Activated CD4-positive, alpha-beta memory T cell treated with anti-CD3 and anti-CD28 coated beads for 36 hours (primary cell): ENCODE measurements at regions not wholly inside any gene's neighbourhood (a gene's known extent, or its start where the extent isn't known, plus 50 kb on each side); places are given as distances from the start of the nearest gene placed in this dataset.

Experiments
- CTCF ChIA-PET: fragments of 350-600 bp; sonication (Branson Sonifier 250); formaldehyde crosslinking; loops from one replicate; lab custom pipeline; 2021; ENCODE audit warnings: antibody characterized with exemption, inconsistent platforms; lab: Charles Lee
- POLR2A ChIA-PET: fragments of 350-600 bp; sonication (Branson Sonifier 250); formaldehyde crosslinking; loops from one replicate; lab custom pipeline; 2021; ENCODE audit warnings: antibody characterized with exemption; lab: Charles Lee
- DNase-seq: peaks from one replicate; pipeline ENCODE4 v3.0.0-alpha.2; 2020
- H3K27ac Mint-ChIP-seq: one replicate; pipeline ENCODE4 v1.8.0; 2021; ENCODE audit warnings: mixed read lengths
- H3K27me3 Mint-ChIP-seq: one replicate; pipeline ENCODE4 v1.8.0; 2021; ENCODE audit warnings: mixed read lengths
- H3K36me3 Mint-ChIP-seq: one replicate; pipeline ENCODE4 v1.8.0; 2021; ENCODE audit warnings: mixed read lengths
- H3K4me1 Mint-ChIP-seq: one replicate; pipeline ENCODE4 v1.8.0; 2021; ENCODE audit warnings: low read depth, mixed read lengths
- H3K4me3 Mint-ChIP-seq: one replicate; pipeline ENCODE4 v1.8.0; 2021; ENCODE audit warnings: mild to moderate bottlenecking, mixed read lengths
- H3K9me3 Mint-ChIP-seq: one replicate; pipeline ENCODE4 v1.8.0; 2021; ENCODE audit warnings: mixed read lengths
- intact Hi-C: fragments of 100-400 bp; cut with micrococcal nuclease; formaldehyde crosslinking; loops from one replicate; pipeline ENCODE4 v1.15.1; 2023

GRCh38 chr12:28811457-28811856, 337.6 kb upstream of the FAR2 start:
- H3K9me3 Mint-ChIP-seq, result no peaks in the 10 kb centered on the region
- H3K36me3 Mint-ChIP-seq, result no peaks in the 10 kb centered on the region
- POLR2A ChIA-PET, result no interaction called here
- H3K27me3 Mint-ChIP-seq, result peaks cover 3% of the 10 kb centered on the region
- H3K27ac Mint-ChIP-seq, result no peak overlapping the region
- H3K4me1 Mint-ChIP-seq, result no peaks in the 10 kb centered on the region
- DNase-seq, result no peak
- CTCF ChIA-PET, result no interaction called here
- H3K4me3 Mint-ChIP-seq, result no peak overlapping the region
- intact Hi-C loops, result no loop called here

- POLR2A ChIA-PET, result no interaction called here
- intact Hi-C loops, result no loop called here
- Mint-ChIP-seq H3K4me1 (no peaks in the 10 kb centered on the region), H3K36me3 (no peaks in the 10 kb centered on the region), H3K27me3 (no peaks in the 10 kb centered on the region), H3K27ac (no peak overlapping the region), H3K4me3 (no peak overlapping the region), H3K9me3 (no peaks in the 10 kb centered on the region)
- CTCF ChIA-PET, result no interaction called here
- DNase-seq, result no peak
Observed at GRCh38 chr12:28814246-28814645, 334.8 kb upstream of the FAR2 start.

- intact Hi-C loops, result no loop called here
- Mint-ChIP-seq H3K27me3 (no peaks in the 10 kb centered on the region), H3K9me3 (no peaks in the 10 kb centered on the region), H3K4me1 (no peaks in the 10 kb centered on the region), H3K27ac (no peak overlapping the region), H3K36me3 (no peaks in the 10 kb centered on the region), H3K4me3 (no peak overlapping the region)
- ChIA-PET CTCF (no interaction called here), POLR2A (no interaction called here)
- no peak for DNase-seq
Observed at GRCh38 chr12:28817524-28817923, 331.6 kb upstream of the FAR2 start.

- H3K9me3 Mint-ChIP-seq, result no peaks in the 10 kb centered on the region
- H3K4me1 Mint-ChIP-seq, result no peaks in the 10 kb centered on the region
- no peaks in the 10 kb centered on the region for H3K27me3 Mint-ChIP-seq
- H3K4me3 Mint-ChIP-seq, result no peak overlapping the region
- H3K36me3 Mint-ChIP-seq, result no peaks in the 10 kb centered on the region
- ChIA-PET CTCF (no interaction called here), POLR2A (no interaction called here)
- intact Hi-C loops, result no loop called here
- no peak for DNase-seq
- no peak overlapping the region for H3K27ac Mint-ChIP-seq
Observed at GRCh38 chr12:28824193-28824846, 324.8 kb upstream of the FAR2 start.

GRCh38 chr12:28824849-28825248, 324.2 kb upstream of the FAR2 start:
- H3K27ac Mint-ChIP-seq, result no peak overlapping the region

GRCh38 chr12:28826766-28827165, 322.3 kb upstream of the FAR2 start:
- ChIA-PET POLR2A (no interaction called here), CTCF (no interaction called here)
- no peaks in the 10 kb centered on the region for H3K4me1 Mint-ChIP-seq
- H3K27me3 Mint-ChIP-seq, result no peaks in the 10 kb centered on the region
- no peak for DNase-seq
- no peak overlapping the region for H3K27ac Mint-ChIP-seq
- no peaks in the 10 kb centered on the region for H3K36me3 Mint-ChIP-seq
- intact Hi-C loops, result no loop called here
- no peaks in the 10 kb centered on the region for H3K9me3 Mint-ChIP-seq
- H3K4me3 Mint-ChIP-seq, result no peak overlapping the region

More at GRCh38 chr12:28824849-28825248, 324.2 kb upstream of the FAR2 start:
- ChIA-PET POLR2A (no interaction called here), CTCF (no interaction called here)
- DNase-seq, result no peak
- intact Hi-C loops, result no loop called here
- H3K4me1 Mint-ChIP-seq, result no peaks in the 10 kb centered on the region
- H3K9me3 Mint-ChIP-seq, result no peaks in the 10 kb centered on the region
- no peaks in the 10 kb centered on the region for H3K27me3 Mint-ChIP-seq
- H3K4me3 Mint-ChIP-seq, result no peak overlapping the region
- no peaks in the 10 kb centered on the region for H3K36me3 Mint-ChIP-seq

GRCh38 chr12:28827861-28828260, 321.2 kb upstream of the FAR2 start:
- Mint-ChIP-seq H3K4me1 (no peaks in the 10 kb centered on the region), H3K4me3 (no peak overlapping the region), H3K27me3 (no peaks in the 10 kb centered on the region), H3K27ac (no peak overlapping the region), H3K9me3 (peaks cover 2% of the 10 kb centered on the region), H3K36me3 (no peaks in the 10 kb centered on the region)
- DNase-seq, result no peak
- intact Hi-C loops, result no loop called here
- ChIA-PET CTCF (interaction anchor here (0.7 kb wide), 1 partner anchor 107 kb away, joined by 3 read pairs; no protein-coding TSS in a partner anchor), POLR2A (no interaction called here)

- no peaks in the 10 kb centered on the region for H3K27me3 Mint-ChIP-seq
- POLR2A ChIA-PET, result no interaction called here
- H3K4me1 Mint-ChIP-seq, result no peaks in the 10 kb centered on the region
- H3K9me3 Mint-ChIP-seq, result peaks cover 5% of the 10 kb centered on the region
- intact Hi-C loops, result no loop called here
- H3K4me3 Mint-ChIP-seq, result no peak overlapping the region
- H3K36me3 Mint-ChIP-seq, result no peaks in the 10 kb centered on the region
- no peak overlapping the region for H3K27ac Mint-ChIP-seq
- CTCF ChIA-PET, result no interaction called here
- no peak for DNase-seq
Observed at GRCh38 chr12:28828318-28828717, 320.8 kb upstream of the FAR2 start.

- no peak for DNase-seq
- Mint-ChIP-seq H3K4me3 (no peak overlapping the region), H3K9me3 (peaks cover 16% of the 10 kb centered on the region), H3K27ac (no peak overlapping the region), H3K27me3 (no peaks in the 10 kb centered on the region), H3K36me3 (no peaks in the 10 kb centered on the region), H3K4me1 (no peaks in the 10 kb centered on the region)
- intact Hi-C loops, result no loop called here
- ChIA-PET CTCF (no interaction called here), POLR2A (no interaction called here)
Observed at GRCh38 chr12:28830491-28830890, 318.6 kb upstream of the FAR2 start.

GRCh38 chr12:28844718-28845117, 304.4 kb upstream of the FAR2 start:
- Mint-ChIP-seq H3K4me1 (no peaks in the 10 kb centered on the region), H3K4me3 (no peak overlapping the region), H3K27ac (no peak overlapping the region), H3K36me3 (no peaks in the 10 kb centered on the region), H3K9me3 (no peaks in the 10 kb centered on the region), H3K27me3 (no peaks in the 10 kb centered on the region)
- DNase-seq, result no peak
- intact Hi-C loops, result no loop called here
- ChIA-PET CTCF (no interaction called here), POLR2A (no interaction called here)

- ChIA-PET POLR2A (no interaction called here), CTCF (no interaction called here)
- no peak for DNase-seq
- no peaks in the 10 kb centered on the region for H3K9me3 Mint-ChIP-seq
- no peaks in the 10 kb centered on the region for H3K27me3 Mint-ChIP-seq
- no peaks in the 10 kb centered on the region for H3K36me3 Mint-ChIP-seq
- H3K27ac Mint-ChIP-seq, result no peak overlapping the region
- intact Hi-C loops, result no loop called here
- no peak overlapping the region for H3K4me3 Mint-ChIP-seq
- H3K4me1 Mint-ChIP-seq, result no peaks in the 10 kb centered on the region
Observed at GRCh38 chr12:28851781-28852180, 297.3 kb upstream of the FAR2 start.

- Mint-ChIP-seq H3K4me1 (no peaks in the 10 kb centered on the region), H3K36me3 (no peaks in the 10 kb centered on the region), H3K4me3 (no peak overlapping the region), H3K9me3 (no peaks in the 10 kb centered on the region), H3K27ac (no peak overlapping the region), H3K27me3 (no peaks in the 10 kb centered on the region)
- no peak for DNase-seq
- POLR2A ChIA-PET, result no interaction called here
- intact Hi-C loops, result no loop called here
- CTCF ChIA-PET, result no interaction called here
Observed at GRCh38 chr12:28855761-28856310, 293.2 kb upstream of the FAR2 start.

GRCh38 chr12:28857369-28857768, 291.7 kb upstream of the FAR2 start:
- Mint-ChIP-seq H3K4me1 (no peaks in the 10 kb centered on the region), H3K27me3 (no peaks in the 10 kb centered on the region), H3K36me3 (no peaks in the 10 kb centered on the region), H3K4me3 (no peak overlapping the region), H3K27ac (no peak overlapping the region), H3K9me3 (no peaks in the 10 kb centered on the region)
- ChIA-PET CTCF (no interaction called here), POLR2A (no interaction called here)
- no peak for DNase-seq
- intact Hi-C loops, result no loop called here
